Fibroblast of skin of left quadriceps (primary cell): ENCODE measurements at regions not wholly inside any gene's neighbourhood (a gene's known extent, or its start where the extent isn't known, plus 50 kb on each side); places are given as distances from the start of the nearest gene placed in this dataset.

Experiments used
- DNase-seq, 2 experiments: peaks; one replicate each; pipeline ENCODE4 v3.0.0-alpha.2; 2013; ENCODE audit warnings: low read depth in 2 of 2

DNA sequence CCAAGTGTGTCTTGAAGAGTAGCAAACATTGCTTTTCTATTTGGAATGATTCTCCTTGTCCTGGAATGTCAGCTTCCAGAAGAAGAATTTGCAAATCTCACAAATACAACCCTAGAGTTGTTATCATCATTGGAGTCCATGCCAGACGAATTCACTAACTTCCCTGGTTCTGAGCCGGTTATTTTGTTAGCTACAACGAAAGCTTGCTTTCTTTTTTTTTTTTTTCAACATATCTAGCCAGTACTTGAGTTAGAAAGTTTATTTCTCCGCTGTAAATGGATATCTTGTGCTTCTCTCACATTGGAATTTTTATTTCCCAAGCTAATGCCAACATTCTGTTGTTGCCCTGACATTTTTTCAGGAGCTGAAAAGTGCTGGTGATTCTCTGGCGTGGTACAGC is 138.1 kb upstream of the POM121L12 start:
- no peak for DNase-seq

DNA sequence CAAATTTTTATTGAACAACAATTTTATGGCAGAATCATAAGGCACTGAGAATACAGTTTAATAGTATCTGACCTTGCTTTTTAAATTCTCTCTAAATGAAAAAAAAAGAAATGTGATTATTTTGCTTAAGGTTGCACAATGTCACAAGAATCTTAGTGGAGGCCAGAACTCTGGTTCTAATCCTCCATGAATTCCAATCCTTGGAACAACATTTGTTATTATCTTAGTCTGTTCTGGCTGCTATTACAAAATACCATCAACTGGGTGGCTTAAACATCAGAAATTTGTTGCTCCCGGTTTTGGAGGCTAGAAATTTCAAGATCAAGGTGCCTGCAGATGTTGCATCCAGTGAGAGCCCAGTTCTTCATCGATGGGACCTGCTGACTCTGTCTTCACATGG is 158.2 kb upstream of the POM121L12 start:
- DNase-seq = no peak

DNA sequence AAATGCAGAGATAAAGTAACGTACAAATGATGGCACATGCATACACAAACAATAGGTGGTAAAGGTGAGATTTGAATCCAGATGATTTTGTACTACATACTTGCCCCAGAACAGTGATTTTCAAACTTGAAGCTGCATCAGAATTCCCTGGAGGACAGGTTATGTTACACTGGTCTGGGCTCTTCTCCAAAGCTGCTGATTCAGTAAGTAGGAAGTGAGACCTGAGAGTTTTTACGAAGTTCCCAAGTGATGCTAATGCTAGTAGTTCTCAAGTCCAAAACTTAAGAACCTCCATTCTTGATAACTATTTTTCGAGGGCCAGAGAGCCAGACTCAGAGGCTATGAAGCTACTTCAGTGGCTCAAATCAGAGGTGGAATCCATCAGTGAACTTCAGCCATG is 159.0 kb upstream of the POM121L12 start:
- peak in 1 of 2 experiments; percentile 0 for DNase-seq

DNA sequence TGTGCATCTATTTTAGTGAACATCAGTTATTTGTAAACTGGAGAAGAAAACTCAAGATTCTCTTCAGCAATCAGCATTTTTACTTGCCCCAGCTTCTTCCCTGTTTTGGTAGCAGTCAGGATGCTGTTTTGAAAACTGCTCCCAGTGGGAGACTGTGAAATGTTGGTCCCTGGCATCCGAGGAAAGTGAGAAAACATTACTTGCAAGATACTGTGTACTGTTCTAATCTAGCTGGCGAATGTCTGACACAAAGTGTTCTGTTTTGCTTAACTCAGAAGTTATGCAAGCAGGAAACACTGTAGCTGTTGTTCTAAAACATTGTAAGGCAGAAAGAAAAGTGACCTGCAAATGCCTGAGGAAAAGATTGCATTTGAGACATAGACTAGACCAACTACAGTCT is 171.8 kb upstream of the POM121L12 start:
- DNase-seq = no peak

DNA sequence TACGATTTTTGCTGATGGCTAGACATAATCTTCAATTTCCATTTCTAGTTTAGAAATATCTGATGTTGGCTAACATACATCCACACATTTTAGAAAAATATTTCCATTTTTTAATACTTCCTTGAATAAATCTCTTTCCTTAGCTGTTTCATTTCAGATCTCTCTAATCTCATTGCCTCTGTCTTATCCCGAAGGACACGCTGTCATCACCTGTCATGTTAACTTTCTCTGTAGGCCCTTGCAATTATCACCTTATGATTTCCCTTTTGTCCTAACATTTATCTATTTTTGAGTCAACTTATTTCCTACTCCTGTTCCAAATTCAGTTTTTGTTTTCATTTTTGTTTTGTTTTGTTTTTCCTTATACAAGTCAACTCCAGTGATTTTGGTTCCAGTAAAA is 173.1 kb upstream of the POM121L12 start:
- DNase-seq = no peak

DNA sequence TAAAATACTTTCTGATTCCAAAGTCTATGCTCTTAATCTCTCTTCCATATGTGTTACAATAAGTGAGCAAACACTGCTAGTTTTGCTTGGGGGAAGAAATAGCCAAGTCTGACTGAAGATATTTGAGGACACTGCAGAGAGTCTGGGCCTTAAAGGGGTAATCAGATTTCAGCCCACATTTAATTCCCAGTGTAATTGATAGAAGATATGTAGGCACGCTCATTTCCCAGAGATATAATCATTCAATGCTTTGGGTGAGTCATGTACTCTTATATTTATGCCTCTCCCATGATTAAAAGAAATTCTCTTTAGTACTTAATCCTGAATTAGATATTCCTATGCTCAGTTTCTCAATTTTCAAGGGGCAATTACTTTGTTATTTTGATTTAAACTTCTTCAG is 178.1 kb upstream of the POM121L12 start:
- DNase-seq = no peak

GRCh38 chr7:52854681-52855080 is 180.8 kb upstream of the POM121L12 start:
- DNase-seq = no peak

- no peak for DNase-seq
Measured at GRCh38 chr7:52851547-52851946, 183.9 kb upstream of the POM121L12 start.

GRCh38 chr7:52843436-52843835 is 192.0 kb upstream of the POM121L12 start:
- no peak for DNase-seq

- DNase-seq = no peak
Measured at GRCh38 chr7:52842202-52842900, 193.1 kb upstream of the POM121L12 start.

- no peak for DNase-seq
Measured at GRCh38 chr7:52838981-52839411, 196.4 kb upstream of the POM121L12 start.

GRCh38 chr7:52831321-52831720 is 204.1 kb upstream of the POM121L12 start:
- no peak for DNase-seq

DNA sequence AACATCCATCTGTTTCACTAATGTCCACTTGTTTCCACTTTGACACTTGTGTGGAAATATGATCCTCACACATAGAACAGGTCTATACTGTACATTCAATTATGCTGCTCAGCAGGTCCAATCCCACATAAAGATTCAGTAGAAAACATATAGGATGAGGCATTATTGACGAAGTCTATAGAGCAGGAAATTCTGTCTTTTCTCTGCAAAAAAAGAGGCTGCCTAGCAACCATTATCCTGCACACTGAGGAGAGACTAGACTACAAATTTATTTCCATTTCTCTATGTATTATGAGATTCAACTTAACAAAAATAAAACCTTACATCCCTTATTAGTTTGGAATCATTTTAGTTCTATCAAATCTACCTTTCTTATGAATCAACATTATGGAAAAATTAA is 204.6 kb upstream of the POM121L12 start:
- DNase-seq = no peak

DNA sequence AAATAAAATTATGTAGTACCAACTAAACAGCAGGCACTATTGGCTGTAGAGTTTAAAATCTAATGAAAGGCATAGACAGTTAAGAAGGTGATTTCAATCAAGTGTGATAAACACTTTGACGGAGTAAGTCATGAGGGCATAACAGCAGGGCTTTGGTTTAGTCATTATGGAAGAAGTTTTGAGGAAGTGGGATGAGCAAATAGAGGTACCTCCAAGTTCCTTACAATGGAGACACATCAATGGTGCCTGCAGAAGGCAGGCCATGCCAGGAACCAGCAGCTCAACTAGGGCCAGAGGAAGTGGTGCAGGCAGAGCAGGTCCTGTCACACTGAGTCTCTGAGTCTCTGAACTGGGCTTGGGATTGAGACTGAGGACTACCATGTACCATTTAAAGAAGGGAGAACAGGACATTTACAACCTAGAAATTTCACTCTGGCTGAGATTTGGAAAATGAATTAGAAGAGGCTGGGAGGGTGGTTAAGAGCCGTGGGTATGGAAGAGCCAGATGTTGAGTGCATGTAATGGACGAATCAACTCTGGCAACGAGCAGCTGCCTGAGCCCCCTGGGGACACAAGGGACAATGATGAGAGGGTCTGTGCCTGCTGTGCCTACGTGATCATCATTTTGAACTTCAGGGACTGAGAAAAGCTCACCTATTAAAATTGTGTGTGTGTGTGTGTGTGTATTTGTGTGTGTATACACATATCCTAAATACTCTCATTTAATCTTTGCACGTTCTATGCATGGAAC is 208.7 kb upstream of the POM121L12 start:
- no peak for DNase-seq

DNA sequence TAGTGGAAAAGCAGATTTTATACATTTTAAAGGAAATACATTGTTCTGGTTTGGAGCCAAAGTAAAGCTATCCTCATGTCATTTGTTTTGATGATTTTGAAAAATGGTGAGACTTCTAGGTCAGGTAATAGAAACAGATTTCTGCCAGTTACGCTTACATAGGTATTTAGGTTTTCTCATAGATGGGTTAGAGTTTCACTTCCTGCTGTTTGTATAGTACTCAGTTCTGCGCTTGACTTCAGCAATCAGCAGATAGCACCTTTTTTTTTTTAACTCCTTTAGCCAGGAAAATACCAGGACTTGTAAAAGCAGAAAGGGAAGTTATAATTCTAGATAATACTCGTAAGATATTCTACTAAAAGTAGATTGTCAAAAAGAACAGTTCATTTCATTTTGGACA is 209.8 kb upstream of the POM121L12 start:
- no peak for DNase-seq

GRCh38 chr7:52811537-52811936 is 223.9 kb upstream of the POM121L12 start:
- DNase-seq = no peak

DNA sequence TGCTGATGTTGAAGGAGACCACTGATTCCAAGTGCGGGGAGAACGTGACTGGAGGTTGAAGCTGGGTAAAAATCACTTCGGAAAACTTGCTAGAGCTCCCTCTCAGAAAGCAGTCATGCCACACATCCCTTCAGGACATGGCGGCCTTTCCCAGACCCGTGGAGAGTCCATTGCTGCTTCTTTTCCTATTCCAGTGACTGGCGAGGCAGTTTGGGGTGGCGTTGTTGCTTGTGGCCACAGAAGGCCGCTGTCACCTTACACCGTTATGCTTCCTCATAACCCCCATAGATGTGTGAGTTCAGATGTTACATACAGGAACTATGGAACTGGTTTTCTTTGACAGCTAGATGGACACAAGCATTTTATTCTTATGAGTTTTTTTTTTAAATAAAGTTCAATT is 235.6 kb upstream of the POM121L12 start:
- DNase-seq = no peak

GRCh38 chr7:52797801-52798200 is 237.6 kb upstream of the POM121L12 start:
- no peak for DNase-seq

DNA sequence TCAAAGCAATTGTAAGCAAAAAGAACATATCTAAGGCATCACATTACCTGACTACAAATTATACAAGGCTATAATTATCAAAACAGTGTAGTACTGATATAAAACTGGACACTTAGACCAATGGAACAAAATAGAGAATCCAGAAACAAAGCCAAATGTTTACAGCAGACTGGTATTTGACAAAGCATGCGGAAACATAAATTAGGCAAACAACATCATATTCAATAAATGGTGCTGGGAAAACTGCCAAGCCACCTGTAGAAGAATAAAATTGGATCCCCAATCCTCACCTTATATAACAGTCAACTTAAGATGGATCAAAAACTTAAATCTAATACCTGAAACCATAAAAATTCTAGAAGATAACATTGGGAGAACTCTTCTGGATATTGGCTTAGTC is 240.8 kb upstream of the POM121L12 start:
- no peak for DNase-seq

GRCh38 chr7:52791176-52791700 is 244.2 kb upstream of the POM121L12 start:
- no peak for DNase-seq

GRCh38 chr7:52786174-52786573 is 249.3 kb upstream of the POM121L12 start:
- no peak for DNase-seq

DNA sequence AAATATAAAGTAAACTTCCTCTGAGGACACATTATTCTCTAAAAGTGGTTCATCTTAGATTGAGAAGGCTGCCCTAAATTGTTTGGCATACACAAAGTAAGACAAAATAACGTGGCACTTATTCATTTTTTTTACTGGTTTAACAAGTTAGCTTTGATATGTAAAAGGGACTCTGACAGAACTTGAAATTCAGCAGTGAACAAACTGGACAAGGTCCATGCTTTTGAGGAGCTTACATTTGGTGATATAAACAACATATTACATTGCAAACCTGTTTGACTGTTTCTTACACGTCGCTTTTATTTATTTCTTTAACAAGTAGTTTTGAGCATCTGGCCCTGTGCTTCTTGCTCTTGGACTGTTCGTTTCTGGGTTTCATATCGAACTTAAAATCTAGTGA is 253.1 kb upstream of the POM121L12 start:
- no peak for DNase-seq

DNA sequence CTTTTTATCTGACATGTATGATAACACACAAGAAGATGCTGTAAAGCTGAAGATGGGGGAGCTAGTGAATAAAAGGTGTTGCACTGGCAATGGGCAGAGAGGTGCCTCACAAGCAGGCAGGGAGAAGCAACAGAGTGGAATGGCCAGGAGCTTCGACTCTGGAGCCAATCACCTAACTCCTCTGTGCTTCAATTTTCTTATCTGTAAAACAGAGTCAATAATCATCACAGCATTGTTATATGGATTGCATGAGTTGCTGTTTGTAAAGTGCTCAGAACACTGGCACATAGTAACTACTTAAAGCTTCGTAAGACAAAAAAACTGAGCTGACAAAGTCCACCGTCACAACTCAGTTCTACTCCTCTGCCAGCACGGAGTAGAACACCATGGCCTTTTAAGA is 254.2 kb upstream of the POM121L12 start:
- no peak for DNase-seq
